IPS-18a (cell line): ENCODE measurements at regions not wholly inside any gene's neighbourhood (a gene's known extent, or its start where the extent isn't known, plus 50 kb on each side); places are given as distances from the start of the nearest gene placed in this dataset.

ENCODE experiments used
- H3K27ac ChIP-seq: one replicate; pipeline ENCODE4 v1.5.1; 2013; ENCODE audit warnings: low read length
- H3K27me3 ChIP-seq: one replicate; pipeline ENCODE4 v1.6.1; 2013; ENCODE audit warnings: mild to moderate bottlenecking, low read length; ENCODE audit not compliant: control insufficient read depth, insufficient read depth
- H3K36me3 ChIP-seq: one replicate; pipeline ENCODE4 v1.6.1; 2013; ENCODE audit warnings: low read depth, low read length; ENCODE audit not compliant: control insufficient read depth
- H3K4me1 ChIP-seq: one replicate; pipeline ENCODE4 v1.6.1; 2013; ENCODE audit warnings: low read depth, low read length; ENCODE audit not compliant: control insufficient read depth
- H3K4me3 ChIP-seq: one replicate; pipeline ENCODE4 v1.5.1; 2013; ENCODE audit warnings: low read length
- H3K9ac ChIP-seq: one replicate; pipeline ENCODE4 v1.6.1; 2013; ENCODE audit warnings: mild to moderate bottlenecking, low read length, moderate library complexity
- H3K9me3 ChIP-seq: one replicate; pipeline ENCODE4 v1.6.1; 2013; ENCODE audit warnings: low read depth, low read length; ENCODE audit not compliant: control insufficient read depth

DNA sequence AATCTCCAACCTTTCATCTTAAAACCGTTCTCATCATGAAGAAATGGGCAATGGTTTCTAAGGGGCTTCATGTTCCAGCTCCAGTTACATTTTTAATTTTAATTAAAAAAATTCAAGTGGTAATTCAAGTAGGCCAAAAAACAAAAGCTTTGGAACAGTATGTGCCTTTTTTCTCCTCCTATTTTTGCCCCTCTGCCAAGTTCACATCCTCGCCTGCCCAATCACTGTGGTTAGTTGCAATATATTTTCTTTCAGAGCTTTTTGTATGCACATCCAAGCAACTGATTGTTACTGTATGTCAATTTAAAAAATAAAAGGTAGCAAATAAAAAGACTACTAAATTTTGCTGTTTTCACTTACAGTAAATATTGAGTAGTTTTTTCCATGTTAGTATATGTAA lies 99.8 kb upstream of the B3GAT2 start:
- Histone ChIP-seq H3K36me3 (no peaks in the 10 kb centered on the region), H3K27me3 (no peaks in the 10 kb centered on the region), H3K27ac (no peak overlapping the region), H3K9me3 (no peaks in the 10 kb centered on the region), H3K4me3 (no peak overlapping the region), H3K9ac (no peak overlapping the region), H3K4me1 (no peaks in the 10 kb centered on the region)

GRCh38 chr6:71066153-71066552 lies 109.3 kb upstream of the B3GAT2 start:
- H3K36me3 ChIP-seq, result no peaks in the 10 kb centered on the region
- H3K9ac ChIP-seq, result no peak overlapping the region
- no peak overlapping the region for H3K27ac ChIP-seq
- H3K4me3 ChIP-seq, result no peak overlapping the region
- no peaks in the 10 kb centered on the region for H3K4me1 ChIP-seq
- H3K27me3 ChIP-seq, result no peaks in the 10 kb centered on the region
- no peaks in the 10 kb centered on the region for H3K9me3 ChIP-seq

GRCh38 chr6:71067816-71068215 lies 111.0 kb upstream of the B3GAT2 start:
- Histone ChIP-seq H3K27me3 (no peaks in the 10 kb centered on the region), H3K4me3 (no peak overlapping the region), H3K9ac (no peak overlapping the region), H3K27ac (no peak overlapping the region), H3K9me3 (no peaks in the 10 kb centered on the region), H3K4me1 (no peaks in the 10 kb centered on the region), H3K36me3 (no peaks in the 10 kb centered on the region)

GRCh38 chr6:71072508-71072907 lies 115.6 kb upstream of the B3GAT2 start:
- Histone ChIP-seq H3K4me3 (no peak overlapping the region), H3K9me3 (no peaks in the 10 kb centered on the region)

DNA sequence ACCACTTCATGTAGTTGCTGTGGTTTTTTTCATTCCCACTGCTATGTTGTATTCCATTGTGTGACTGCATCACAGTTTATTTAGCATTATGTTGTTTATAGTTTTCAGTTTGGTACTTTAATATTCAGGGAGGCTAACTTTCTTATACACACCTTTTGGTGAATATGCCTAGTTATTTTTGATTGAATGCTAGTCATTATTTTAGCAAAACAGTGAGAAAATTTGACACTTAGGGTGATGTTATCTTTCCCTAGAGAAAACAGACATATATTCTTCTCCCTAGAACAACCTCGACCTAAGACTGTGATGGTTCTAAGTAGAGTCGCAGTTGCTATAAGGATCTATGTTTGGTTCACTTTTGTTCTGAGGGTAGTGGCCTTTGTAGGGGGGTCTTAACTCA lies 120.8 kb upstream of the B3GAT2 start:
- Histone ChIP-seq H3K4me3 (no peak overlapping the region), H3K9me3 (no peaks in the 10 kb centered on the region), H3K4me1 (no peaks in the 10 kb centered on the region), H3K36me3 (no peaks in the 10 kb centered on the region), H3K27ac (no peak overlapping the region), H3K27me3 (no peaks in the 10 kb centered on the region), H3K9ac (no peak overlapping the region)

More at GRCh38 chr6:71072508-71072907, 115.6 kb upstream of the B3GAT2 start:
- Histone ChIP-seq H3K27ac (no peak overlapping the region), H3K4me1 (no peaks in the 10 kb centered on the region), H3K9ac (no peak overlapping the region), H3K27me3 (no peaks in the 10 kb centered on the region), H3K36me3 (no peaks in the 10 kb centered on the region)

DNA sequence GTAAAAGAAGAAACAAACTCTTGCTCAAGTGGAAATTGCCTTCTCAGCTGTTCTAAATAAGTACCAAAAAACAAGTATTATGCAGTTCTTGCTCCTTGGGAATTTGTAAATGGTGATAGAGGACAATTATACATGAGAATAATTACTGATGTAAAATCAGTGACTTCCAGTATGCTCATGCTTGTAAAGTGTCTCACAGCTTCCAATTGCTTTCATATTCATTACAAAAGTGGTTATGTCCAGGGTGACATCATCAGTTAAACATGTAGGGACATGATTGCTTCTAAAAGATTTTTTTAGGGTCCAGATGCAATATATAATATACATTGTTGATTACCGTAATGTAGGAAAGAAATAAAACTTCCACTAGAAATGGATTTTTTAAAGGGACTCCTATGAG lies 122.8 kb upstream of the B3GAT2 start:
- Histone ChIP-seq H3K4me1 (no peaks in the 10 kb centered on the region), H3K9ac (no peak overlapping the region), H3K27me3 (no peaks in the 10 kb centered on the region), H3K9me3 (no peaks in the 10 kb centered on the region), H3K36me3 (no peaks in the 10 kb centered on the region), H3K27ac (no peak overlapping the region), H3K4me3 (no peak overlapping the region)

DNA sequence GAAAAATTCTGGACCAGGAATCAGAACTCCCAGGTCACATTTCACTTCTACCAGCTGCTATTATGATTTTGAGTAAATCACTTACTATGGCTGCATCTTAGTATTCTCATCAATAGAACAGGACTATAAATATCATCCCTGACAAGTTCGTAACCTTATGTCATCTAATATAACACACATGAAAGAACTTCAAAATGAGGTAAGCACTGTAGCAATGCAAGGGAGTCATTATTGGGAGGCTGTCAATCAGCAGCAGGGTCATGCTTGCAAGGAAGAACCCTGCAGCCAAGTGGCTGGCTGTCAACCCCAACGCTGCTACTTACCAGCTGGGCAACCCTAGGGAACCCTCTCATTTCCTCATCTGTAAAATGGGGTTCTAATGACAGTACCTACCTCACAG lies 123.3 kb upstream of the B3GAT2 start:
- Histone ChIP-seq H3K4me3 (no peak overlapping the region), H3K36me3 (no peaks in the 10 kb centered on the region), H3K9ac (no peak overlapping the region), H3K4me1 (no peaks in the 10 kb centered on the region), H3K27me3 (no peaks in the 10 kb centered on the region), H3K9me3 (no peaks in the 10 kb centered on the region), H3K27ac (no peak overlapping the region)

DNA sequence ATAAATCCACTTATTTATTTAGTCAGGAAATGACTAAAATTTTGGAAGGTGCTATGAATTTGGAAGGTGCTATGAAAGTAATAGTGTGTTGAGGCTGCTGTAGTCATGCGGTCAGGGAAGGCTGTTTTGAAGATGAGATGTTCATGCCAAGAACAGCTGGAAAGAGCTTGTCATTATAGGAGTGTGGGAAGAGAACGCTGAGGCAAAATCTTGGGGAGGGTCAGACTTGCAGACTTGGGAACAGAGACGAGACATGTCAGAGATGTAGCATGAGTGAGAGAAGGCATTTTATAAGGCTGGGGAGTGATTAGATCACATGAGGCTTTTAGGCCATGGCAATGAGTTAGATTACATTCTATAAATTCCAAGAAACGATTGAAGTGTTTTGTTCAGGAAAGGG lies 124.0 kb upstream of the B3GAT2 start:
- Histone ChIP-seq H3K27me3 (no peaks in the 10 kb centered on the region), H3K4me1 (no peaks in the 10 kb centered on the region), H3K9ac (no peak overlapping the region), H3K9me3 (no peaks in the 10 kb centered on the region), H3K27ac (no peak overlapping the region), H3K4me3 (no peak overlapping the region), H3K36me3 (no peaks in the 10 kb centered on the region)

- no peaks in the 10 kb centered on the region for H3K9me3 ChIP-seq
- no peak overlapping the region for H3K4me3 ChIP-seq
- no peak overlapping the region for H3K27ac ChIP-seq
- H3K4me1 ChIP-seq, result no peaks in the 10 kb centered on the region
- no peaks in the 10 kb centered on the region for H3K36me3 ChIP-seq
- H3K27me3 ChIP-seq, result no peaks in the 10 kb centered on the region
- no peak overlapping the region for H3K9ac ChIP-seq
Observed at GRCh38 chr6:71082033-71082650, 125.3 kb upstream of the B3GAT2 start.

DNA sequence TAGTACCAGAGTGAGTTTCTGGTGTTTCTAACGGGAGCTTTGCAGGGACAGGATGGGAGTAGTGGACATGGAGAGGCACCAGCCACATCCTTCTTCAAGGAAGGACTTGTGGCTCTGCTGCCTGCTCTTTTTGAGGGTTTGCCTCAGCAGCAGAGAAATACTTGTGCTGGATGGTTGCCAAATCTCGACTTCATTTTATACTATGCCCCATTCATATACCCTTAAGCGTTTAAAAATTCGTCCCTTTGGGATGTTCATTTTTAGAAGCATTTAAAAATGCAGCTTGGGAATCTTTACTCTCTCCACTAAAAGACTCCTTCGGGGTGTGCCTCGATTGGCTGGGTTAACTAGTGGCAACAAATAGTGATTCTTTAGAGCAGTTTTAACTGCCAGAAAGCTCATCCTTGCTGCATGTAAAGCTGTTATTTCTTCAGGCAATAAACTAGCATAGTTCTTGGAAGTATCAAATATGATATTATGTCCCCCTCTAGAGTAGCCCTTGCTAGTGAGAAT lies 126.5 kb upstream of the B3GAT2 start:
- H3K27ac ChIP-seq, result no peak overlapping the region
- no peaks in the 10 kb centered on the region for H3K36me3 ChIP-seq
- no peaks in the 10 kb centered on the region for H3K27me3 ChIP-seq
- H3K9ac ChIP-seq, result no peak overlapping the region
- no peaks in the 10 kb centered on the region for H3K9me3 ChIP-seq
- no peak overlapping the region for H3K4me3 ChIP-seq
- H3K4me1 ChIP-seq, result no peaks in the 10 kb centered on the region

GRCh38 chr6:71088166-71088565 lies 131.3 kb upstream of the B3GAT2 start:
- Histone ChIP-seq H3K27me3 (no peaks in the 10 kb centered on the region), H3K27ac (no peak overlapping the region), H3K36me3 (no peaks in the 10 kb centered on the region), H3K9me3 (no peaks in the 10 kb centered on the region), H3K4me3 (no peak overlapping the region), H3K9ac (no peak overlapping the region), H3K4me1 (no peaks in the 10 kb centered on the region)

GRCh38 chr6:71090217-71090616 lies 133.4 kb upstream of the B3GAT2 start:
- H3K27me3 ChIP-seq, result no peaks in the 10 kb centered on the region
- no peaks in the 10 kb centered on the region for H3K4me1 ChIP-seq
- no peaks in the 10 kb centered on the region for H3K36me3 ChIP-seq
- H3K9me3 ChIP-seq, result no peaks in the 10 kb centered on the region
- H3K4me3 ChIP-seq, result no peak overlapping the region
- H3K9ac ChIP-seq, result no peak overlapping the region
- no peak overlapping the region for H3K27ac ChIP-seq
